ENCODE measurements at regions not wholly inside any gene's neighbourhood (a gene's known extent, or its start where the extent isn't known, plus 50 kb on each side); places are given as distances from the start of the nearest gene placed in this dataset.

DNA sequence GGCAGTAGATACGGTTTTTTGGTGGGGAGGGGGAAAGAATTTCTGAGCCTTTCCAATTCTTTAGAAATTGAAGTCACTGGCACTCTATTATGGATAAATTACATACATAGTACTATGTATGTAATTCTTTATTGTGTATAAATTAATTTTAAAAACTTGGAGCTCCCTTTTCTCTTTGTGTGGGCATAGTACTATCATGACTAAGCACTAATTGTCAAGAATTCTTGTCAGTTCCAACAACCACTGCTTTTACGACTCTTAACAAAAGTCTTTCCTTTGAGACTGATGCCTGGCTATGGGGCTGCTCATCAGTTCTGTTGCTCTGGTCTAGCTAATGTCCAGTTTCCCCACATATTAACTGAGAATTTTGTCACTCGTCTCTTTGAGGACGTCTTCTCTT, 365.3 kb upstream of the RNF32 start:
- ATAC-seq = no peak

DNA sequence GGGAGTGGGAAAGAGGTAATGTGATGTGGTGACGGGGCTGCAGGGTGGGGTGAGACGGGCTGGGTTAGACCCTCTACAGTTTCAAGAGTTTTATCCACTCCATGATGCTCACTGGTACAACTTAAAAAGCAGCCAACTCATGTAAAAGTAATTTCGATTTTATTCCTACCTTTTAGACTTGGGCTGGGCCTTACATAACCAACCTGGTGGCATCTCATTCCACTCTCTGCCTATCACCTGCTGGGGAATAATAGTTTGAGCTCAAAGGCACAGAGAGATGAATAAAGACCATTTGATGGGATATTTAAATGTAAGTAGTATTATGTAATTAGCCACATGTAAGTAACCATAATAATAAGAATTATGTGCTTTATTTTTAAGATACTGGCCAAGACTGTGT, 366.0 kb upstream of the RNF32 start:
- ATAC-seq = no peak

DNA sequence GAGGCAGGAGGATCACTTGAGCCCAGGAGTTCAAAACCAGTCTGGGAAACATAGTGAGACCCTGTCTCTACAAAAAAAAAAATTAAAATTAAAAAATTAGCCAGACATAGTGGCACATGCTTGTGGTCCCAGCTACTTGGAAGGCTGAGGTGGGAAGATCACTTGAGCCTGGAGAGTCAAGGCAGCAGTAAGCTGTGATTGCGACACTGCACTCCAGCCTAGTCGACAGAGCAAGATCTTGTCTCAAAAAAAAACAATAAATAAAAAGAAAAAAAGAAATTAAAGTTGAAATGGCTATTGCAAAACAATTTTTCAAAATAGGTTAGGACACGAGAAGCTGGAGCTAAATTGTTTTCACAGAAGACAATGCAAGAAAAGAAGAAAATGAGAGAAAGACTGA, 379.0 kb upstream of the RNF32 start:
- no peak for ATAC-seq

DNA sequence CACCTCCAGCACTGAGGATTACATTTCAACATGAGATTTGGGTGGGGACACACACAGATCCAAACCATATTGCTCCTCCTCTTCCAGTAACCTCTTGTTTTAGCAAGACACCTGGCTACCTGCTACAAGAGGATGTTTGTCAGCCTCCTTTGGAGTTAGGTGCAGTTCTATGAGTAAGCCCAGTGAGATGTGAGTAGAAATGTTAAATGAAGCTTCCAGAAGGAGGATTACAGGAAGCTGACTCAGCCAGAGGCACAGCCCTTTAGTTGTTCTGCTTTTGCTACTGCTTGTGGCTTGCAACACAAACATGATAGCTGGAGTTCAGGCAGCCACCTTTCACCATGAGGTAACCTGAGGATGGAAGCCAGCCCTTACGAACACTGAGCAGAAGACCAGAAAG, 382.7 kb upstream of the RNF32 start:
- ATAC-seq = no peak

DNA sequence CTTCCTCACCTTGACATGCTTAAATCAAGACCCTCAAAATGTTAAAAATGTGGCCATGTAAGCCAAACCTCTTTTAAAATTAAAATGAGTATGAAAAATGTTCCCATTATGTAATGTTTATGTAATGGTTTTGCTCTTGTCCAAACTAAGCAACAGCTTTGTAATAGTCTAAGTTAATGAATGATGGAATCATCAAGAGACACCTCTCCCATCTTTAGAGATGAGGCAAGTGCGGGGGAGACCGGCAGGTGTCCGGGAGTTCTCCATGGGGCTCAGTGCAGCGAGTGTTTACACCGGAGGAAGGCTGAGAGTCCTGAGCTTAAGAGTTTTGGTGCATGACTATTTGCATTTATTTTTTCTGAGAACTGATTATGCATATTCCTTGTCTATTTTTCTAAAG, 384.9 kb upstream of the RNF32 start:
- ATAC-seq = no peak

DNA sequence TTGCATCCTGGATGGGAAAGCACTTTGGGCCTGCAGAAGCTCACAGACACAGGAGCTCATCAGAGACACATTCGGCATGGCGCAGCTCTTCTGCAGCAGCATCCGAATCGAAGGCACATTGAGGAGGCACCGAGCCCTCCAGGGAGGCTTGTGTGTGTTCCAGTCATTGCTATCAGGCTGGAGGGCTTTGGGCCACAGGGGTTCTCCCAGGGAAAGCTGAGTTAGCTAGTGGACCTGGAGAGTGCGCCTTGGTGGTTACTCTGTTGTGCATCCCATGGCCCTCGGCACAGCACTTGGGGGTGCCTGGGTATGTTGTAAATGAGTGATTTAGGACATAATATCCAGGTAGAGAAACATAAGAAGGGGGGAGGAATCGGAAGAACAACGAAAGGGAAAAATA, 388.7 kb upstream of the RNF32 start:
- no peak for ATAC-seq

DNA sequence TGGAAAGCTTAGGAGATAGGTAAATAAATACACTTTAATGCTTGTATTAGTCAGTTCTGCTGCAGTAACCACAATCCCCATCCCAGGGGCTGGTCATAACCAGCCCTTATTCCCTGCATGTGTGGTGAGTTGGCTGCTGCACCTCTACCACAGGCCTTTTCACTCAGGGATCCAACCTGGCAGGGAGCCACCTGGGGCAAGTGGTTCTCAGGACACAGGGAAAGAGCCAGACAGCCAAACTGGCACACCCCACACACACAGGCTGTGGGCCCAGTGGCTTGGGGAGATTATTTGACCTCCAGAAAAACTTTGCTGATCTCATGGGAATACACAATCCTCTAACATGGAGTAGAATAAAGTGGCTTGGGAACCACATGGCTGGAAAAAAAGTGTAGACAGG, 400.0 kb upstream of the RNF32 start:
- no peak for ATAC-seq

DNA sequence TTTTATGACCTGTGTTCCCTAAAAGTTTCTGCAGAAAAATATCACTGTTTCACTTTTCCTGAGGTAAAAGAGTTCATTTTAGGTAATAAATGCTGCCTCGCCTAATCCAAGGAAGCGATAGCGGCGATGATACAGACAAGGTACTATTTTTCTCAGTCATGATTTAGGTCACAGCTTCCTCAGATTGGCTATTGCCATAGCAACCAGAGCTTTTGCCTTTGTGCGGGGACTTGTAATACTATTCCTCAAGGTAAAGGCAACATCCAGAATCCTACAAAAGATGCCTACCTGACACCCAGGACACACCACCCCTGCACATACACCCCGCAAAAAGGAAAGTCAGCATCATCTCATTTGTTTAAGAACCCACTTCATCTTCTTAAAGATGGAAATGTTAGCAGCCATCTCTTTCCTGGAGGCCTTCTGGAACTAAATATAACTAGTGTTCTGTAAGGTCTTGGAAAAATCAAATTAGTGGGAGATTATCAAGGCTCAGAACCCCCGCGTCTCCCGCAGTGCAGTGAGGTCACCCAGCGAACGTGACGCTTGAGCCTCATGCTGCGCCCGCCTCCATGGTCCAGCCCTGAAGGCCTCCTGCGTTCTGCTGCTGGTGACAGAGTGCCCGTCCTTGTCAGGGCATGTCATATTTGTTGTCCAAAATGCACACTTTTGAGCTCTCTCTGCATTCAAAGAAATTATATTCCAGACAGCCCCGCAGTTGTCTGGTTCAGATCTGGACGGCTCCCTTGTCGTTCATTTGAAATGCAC, 402.0 kb upstream of the RNF32 start:
- ATAC-seq = no peak

DNA sequence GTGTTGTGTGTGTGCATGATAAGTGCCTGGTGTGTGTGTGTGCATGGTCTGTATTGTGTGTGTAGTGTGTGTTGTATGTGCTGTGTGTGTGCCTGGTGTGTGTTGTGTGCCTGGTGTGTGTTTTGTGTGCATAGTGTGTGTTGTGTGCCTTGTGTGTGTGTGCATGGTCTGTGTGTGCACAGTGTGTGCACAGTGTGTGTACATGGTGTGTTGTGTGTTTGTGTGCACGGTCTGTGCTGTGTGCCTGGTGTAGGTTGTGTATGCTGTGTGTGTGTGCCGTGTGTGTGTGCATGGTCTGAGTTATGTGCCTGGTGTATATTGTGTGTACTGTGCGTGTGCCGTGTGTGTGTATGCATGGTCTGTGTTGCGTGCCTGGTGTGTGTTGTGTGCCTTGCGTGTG, 403.0 kb upstream of the RNF32 start:
- no peak for ATAC-seq

DNA sequence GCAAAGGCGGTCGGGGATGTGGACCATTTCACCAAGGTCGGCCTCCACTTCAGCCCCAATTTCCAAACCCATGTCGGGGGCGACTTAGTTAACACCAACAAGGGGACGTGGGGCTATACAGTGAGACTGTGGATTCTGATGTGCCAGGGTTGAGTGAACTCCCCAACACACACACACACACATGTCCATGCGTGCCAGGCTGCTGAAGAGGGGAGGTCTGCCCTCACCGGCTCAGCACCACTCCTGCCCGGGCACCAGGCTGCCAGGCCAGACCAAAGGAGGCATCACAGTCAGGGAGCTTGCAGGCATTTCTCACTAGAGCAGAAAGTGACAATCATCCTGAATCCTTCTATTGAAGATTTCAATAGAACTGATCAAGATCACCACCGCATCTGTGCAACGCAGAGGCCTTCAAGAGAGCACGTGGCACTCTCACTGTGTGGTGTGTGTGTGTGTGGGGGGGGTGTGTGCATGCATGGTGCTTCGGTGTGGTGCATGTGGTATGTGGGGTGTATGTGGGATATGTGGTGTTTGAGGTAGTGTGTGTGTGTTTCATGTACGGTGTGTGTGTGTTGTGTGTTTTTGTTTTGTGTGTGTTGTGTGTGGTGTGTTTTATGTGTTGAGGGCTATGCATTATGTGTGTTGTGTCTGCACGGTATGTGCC, 403.5 kb upstream of the RNF32 start:
- ATAC-seq = no peak

DNA sequence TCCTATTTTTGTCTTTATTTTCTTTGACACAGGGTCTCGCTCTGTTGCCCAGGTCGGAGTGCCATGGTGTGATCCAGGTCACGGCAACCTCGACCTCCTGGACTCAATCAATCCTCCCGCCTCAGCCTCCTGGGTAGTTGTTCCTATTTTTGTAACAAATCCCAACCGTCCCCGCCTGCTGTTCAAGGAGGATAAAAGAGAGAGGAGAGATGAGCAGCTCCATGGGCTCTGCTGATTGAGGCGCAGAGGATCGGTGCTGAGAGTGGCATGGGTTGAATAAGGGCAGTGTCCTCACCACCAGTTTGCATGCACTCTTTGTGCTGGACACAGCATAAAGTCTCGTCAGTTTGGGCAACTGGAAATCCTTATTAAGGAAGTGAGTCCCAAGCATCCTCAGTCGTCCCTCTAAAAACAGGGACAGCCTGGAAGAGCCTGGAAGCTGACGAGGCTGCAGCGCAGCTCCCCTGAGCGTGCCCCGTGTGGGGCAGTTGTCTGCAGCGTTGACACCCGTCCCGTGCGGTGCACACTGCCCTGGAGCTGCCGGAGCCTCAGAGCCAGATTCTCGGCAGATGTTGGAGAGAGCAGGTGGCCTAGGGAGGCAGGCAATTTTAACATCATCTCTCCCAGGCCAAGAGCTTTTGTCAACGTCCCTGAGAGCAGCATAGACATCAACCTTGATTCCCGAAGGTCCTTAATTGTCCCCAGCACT, 404.2 kb upstream of the RNF32 start:
- ATAC-seq = no peak

DNA sequence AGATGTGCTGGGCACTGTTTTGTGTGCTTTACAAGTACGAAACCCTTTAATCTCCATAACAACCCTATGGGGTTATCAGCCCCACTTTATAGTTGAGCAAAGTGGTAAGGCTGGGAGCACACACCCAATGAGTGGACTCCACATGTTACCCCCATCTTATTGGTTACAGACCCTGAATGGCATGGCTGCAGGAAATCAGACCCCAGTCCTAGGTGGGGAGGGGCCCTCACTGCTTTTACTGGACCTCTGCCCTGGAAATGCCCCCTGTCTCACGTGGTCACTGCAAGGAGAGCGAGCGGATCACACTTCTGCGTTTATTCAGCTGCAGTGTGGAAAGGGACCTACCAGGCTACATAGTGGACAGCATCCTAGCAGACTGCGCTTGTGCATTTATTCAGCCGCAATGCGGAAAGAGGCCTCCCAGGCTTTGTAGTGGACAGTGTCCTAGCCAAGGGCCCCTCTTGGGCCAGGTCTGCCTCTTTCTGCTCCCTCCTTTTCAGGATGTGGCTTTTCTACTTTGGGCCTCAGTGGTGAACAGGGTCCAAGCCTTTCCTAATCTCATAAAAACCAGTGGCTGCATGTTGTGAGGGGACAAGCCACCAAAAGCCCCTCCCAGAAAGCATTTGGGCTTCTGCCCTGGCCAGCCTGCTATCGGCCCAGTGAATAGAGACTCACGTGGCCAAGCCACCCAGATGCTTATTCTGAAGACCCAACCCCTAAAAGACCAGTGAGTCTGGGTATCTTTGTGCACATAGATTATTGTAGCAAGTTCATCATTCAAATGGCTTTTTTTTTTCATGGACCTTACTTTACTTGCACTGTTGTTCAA, 405.7 kb upstream of the RNF32 start:
- ATAC-seq = no peak

DNA sequence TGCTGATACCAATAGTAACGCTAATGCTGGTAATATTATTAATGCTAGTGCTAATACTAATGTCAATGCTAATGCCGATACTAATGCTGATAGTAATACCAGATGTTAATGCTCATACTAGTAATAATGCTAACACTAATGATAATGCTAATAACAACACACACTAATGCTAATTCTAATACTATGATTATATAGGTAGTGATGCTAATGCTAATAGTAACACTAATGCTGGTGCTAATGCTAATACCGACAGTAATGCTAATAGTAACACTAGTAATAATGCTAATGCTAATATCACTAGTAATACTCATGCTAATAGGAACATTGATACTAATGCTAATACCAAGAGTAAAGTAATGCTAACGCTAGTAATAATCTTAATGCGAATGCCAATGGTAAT, 406.4 kb upstream of the RNF32 start:
- no peak for ATAC-seq

DNA sequence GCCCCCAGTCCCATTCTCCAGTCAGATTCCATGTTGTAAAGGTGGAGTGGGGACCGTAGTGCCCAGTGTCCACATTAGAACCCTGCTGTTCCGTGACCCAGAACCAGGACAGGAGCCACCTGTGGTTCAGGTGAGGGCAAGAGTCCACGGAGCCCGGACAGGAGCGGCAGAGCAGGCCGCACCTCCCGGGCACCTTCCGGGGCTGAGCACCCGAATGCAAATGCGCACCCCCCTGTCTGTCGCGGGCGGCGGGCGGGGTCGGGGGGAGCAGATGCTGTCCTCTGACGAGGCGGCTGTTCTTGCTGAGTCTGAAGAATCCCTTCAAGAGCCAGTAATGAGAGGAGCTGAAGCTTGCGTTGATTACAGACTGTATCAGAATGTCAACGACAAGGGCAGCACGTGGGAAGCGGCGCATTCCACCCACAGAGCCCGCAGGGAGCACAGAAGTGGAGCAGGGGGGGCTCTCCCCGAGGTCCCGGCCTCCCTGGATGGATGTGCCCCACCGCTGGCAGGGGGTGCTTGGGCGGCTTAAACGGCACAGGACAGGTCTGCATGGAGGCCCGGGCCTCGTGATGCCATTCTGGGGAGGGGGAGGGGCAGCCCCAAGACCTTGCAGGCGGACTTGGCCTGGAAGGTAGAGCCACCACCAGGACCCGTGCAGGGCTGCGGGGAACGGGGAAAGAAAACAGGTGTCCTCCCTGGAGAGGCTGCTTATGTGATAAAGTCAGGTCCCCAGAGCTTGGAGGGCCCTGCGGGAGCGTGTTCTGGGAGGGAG, 407.5 kb upstream of the RNF32 start:
- ATAC-seq = no peak

DNA sequence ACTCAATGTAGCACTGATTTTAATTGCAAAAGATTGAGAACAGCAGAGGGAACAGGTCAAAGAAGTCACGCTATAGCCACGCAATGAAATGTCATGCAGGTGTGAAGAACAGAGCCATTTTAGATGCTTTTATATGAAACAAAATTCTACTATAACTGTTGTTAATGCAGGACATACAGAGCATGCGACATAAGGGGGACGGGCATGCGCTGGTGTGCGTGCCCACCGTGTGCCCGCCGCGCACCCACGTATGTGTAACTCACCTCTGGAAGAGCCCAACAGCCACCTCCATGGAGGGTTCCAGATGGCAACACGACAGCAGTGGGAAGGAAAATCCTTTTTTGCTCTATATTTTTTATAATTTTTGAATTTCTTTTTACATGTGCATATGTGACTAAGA, 410.0 kb upstream of the RNF32 start:
- ATAC-seq = no peak

DNA sequence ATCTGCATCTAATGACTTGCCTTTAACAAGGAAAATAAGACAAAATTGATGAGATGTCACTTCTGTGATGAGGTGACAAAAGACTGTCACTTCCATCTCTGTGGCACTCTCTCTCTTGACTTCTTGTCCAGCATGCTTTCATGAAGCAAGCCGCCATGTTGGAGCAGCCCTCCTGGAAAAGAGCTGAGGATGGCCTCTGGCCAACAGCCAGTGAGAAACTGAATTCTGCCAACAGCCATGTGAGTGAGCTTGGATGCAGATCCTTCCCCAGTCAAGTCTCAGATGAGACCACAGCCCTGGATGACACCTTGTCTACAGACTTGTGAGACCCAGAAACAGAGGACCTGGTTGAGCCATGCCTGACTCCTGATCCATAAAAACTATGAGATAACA, 412.6 kb upstream of the SHH start:
- ATAC-seq = no peak

DNA sequence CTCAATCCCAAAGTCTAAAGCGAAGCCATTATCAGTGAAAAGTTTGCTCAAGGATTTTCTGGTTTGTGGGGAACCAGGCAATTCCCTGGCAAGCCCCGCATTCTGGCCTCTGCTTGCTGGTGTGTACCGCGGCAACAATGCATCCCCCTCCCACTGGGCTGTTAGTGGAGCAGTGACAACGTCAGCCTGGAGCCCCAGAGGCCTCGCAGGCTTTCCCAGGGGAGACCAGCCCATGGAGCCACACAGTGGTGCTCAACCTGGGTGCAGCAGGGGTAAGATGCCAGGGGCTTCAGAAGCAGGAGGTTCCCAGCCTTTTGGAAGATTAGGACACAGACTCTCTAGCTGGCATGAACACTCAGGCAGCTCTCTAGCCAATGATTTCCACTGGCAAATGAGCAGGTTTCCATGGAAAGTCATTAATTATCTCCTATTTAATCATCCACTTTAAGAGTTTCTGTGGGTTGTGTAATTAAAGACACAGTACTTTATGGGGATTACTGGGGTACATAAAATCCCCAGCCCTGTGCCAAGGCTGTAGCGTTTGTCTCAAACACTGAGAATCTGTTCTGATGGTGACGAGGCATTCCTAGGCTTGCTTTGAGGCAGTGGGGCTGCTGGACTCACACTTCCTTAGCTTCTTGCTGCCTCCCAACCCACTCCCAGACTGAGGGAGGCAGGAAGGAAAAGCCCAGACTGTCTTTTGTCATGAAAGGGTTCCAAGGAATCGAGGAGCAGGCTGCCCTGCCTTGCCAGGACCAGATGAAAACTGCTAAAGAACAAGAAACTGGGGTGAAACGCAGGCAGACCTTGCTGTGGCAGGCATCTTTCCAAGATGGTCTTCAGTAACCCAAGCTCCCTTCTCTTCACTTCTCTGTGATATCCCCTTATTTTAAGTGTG, 411.9 kb upstream of the SHH start:
- ATAC-seq = no peak

DNA sequence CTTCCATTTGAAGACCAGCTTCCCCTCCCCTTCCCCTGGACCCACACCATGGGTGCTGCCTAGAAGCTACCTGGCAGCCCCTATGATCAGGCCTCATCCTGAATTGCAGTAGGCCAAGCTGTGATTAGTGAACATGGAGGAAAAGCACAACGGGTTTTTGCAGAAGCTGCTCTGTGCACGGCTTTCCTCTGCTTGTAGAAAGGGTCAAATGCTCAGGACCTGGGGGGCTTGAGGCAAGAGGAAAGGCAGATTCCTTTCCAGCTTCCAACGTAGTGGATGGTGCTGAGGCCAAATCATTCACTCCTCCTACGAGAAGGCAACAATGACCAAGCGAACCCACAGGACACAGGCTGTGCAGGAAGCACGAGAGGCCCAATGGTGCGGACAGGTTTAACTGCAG, 410.3 kb upstream of the SHH start:
- ATAC-seq = no peak

DNA sequence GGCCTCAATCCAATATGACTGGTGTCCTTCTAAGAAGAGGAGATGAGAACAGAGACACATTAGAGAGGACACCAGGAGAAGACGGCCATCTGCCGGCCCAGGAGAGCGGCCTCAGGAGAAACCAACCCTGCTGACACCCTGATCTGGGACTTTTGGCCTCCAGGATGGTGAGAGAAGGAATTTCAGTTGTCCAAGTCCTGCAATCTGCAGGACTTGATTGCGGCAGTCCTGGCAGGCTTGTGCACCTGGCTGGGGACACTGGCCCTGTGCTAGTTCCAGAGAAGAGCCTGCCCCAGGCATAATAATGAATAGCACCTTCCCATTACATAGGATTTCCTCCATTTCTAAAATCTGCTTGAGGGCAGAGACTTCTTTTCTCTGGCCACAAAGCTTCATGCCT, 409.9 kb upstream of the SHH start:
- ATAC-seq = no peak

DNA sequence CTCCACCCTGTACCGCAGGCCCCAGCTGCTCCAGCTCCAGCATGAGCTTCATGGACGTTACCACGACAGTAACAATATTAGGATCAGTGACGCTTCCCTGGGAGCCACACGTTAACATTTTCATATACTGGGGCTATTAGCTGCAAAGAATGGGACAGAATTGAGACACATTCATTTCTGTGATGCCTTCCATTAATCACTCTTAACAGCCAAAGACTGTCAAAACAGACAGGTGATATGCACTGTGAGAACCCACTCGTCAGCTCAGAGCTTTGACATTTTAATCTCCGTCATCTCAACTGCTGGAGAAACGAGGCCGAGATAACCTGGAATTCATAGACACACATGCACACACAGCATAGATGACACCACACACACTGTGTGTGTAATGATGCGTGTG, 408.4 kb upstream of the SHH start:
- no peak for ATAC-seq

DNA sequence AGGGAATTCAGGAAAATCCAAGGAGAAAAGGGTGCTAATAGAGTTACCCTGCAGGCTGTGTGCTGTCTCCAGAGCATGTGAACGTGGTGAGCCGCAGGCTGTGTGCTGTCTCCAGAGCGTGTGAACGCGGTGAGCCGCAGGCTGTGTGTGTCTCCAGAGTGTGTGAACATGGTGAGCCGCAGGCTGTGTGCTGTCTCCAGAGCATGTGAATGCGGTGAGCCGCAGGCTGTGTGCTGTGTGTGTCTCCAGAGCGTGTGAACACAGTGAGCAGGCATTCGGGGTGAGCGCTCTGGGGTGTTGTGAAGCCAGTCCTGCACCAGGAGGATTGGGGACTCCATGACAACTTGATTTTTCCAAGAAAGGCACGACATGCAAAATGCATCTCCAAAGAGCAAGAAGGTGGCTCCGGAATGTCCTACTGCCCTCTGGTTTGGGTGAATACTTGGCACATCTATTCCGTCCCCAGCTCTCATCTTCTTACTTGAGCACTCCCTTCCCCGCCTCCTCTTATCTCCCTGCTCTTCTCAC, 407.9 kb upstream of the SHH start:
- ATAC-seq = no peak

Data from esophagus mucosa (tissue), 1 donor.